Stimulated activated CD8-positive, alpha-beta memory T cell treated with anti-CD3 and anti-CD28 coated beads, Interleukin-2, amount 100 ng/mL, for 1 hour (primary cell): ENCODE measurements at regions not wholly inside any gene's neighbourhood (a gene's known extent, or its start where the extent isn't known, plus 50 kb on each side); places are given as distances from the start of the nearest gene placed in this dataset.

Experiments
- DNase-seq, 2 donors: peaks; one replicate each; pipeline ENCODE4 v3.0.0-alpha.2; 2020; ENCODE audit warnings: low read depth in 2 of 2

GRCh38 chr13:29955137-29955650 is 104.8 kb upstream of the UBL3 start:
- no peak for DNase-seq

- no peak for DNase-seq
Observed at GRCh38 chr13:29954082-29955028, 103.9 kb upstream of the UBL3 start.

- DNase-seq = no peak
Observed at GRCh38 chr13:29953542-29953941, 103.1 kb upstream of the UBL3 start.

GRCh38 chr13:29952245-29952644 is 101.8 kb upstream of the UBL3 start:
- DNase-seq = no peak

- DNase-seq = no peak
Observed at GRCh38 chr13:29948791-29949190, 98.4 kb upstream of the UBL3 start.

GRCh38 chr13:29948244-29948643 is 97.8 kb upstream of the UBL3 start:
- DNase-seq = no peak

- DNase-seq = no peak
Observed at GRCh38 chr13:29947839-29948238, 97.4 kb upstream of the UBL3 start.

- DNase-seq = no peak
Observed at GRCh38 chr13:29946093-29946492, 95.7 kb upstream of the UBL3 start.

- no peak for DNase-seq
Observed at GRCh38 chr13:29943686-29944085, 93.3 kb upstream of the UBL3 start.

GRCh38 chr13:29943273-29943672 is 92.9 kb upstream of the UBL3 start:
- no peak for DNase-seq

GRCh38 chr13:29940715-29941114 is 90.3 kb upstream of the UBL3 start:
- no peak for DNase-seq

- DNase-seq = no peak
Observed at GRCh38 chr13:29939158-29939557, 88.7 kb upstream of the UBL3 start.

- no peak for DNase-seq
Observed at GRCh38 chr13:29937841-29938240, 87.4 kb upstream of the UBL3 start.

- no peak for DNase-seq
Observed at GRCh38 chr13:29937379-29937778, 87.0 kb upstream of the UBL3 start.

- DNase-seq = no peak
Observed at GRCh38 chr13:29936956-29937355, 86.5 kb upstream of the UBL3 start.

- DNase-seq = no peak
Observed at GRCh38 chr13:29936051-29936813, 85.8 kb upstream of the UBL3 start.

GRCh38 chr13:29935309-29935981 is 85.0 kb upstream of the UBL3 start:
- peak; percentile 11 to 44 for DNase-seq

GRCh38 chr13:29934531-29935308 is 84.3 kb upstream of the UBL3 start:
- no peak for DNase-seq

- DNase-seq = no peak
Observed at GRCh38 chr13:29933401-29933800, 83.0 kb upstream of the UBL3 start.

- DNase-seq = no peak
Observed at GRCh38 chr13:29931696-29932095, 81.3 kb upstream of the UBL3 start.
